ENCODE measurements at regions not wholly inside any gene's neighbourhood (a gene's known extent, or its start where the extent isn't known, plus 50 kb on each side); places are given as distances from the start of the nearest gene placed in this dataset.

- DNase-seq, result no peak
Measured at GRCh38 chr2:75381032-75381431, 179.7 kb downstream of the EVA1A start.

- peak; percentile 56 for DNase-seq
Measured at GRCh38 chr2:75379476-75380210, 180.3 kb upstream of the TACR1 start.

- no peak for DNase-seq
Measured at GRCh38 chr2:75375646-75376582, 176.6 kb upstream of the TACR1 start.

GRCh38 chr2:75374414-75374957 is 175.2 kb upstream of the TACR1 start:
- peak; percentile 84 for DNase-seq

- DNase-seq, result no peak
Measured at GRCh38 chr2:75367401-75367800, 168.1 kb upstream of the TACR1 start.

- peak; percentile 90 for DNase-seq
Measured at GRCh38 chr2:75361486-75361885, 162.2 kb upstream of the TACR1 start.

- no peak for DNase-seq
Measured at GRCh38 chr2:75360945-75361344, 161.6 kb upstream of the TACR1 start.

GRCh38 chr2:75356865-75357264 is 157.5 kb upstream of the TACR1 start:
- peak; percentile 42 for DNase-seq

- peak; percentile 7 for DNase-seq
Measured at GRCh38 chr2:75353131-75353530, 153.8 kb upstream of the TACR1 start.

- DNase-seq, result no peak
Measured at GRCh38 chr2:75348307-75348706, 149.0 kb upstream of the TACR1 start.

- DNase-seq, result no peak
Measured at GRCh38 chr2:75344146-75344545, 144.8 kb upstream of the TACR1 start.

- DNase-seq, result no peak
Measured at GRCh38 chr2:75342504-75343175, 143.3 kb upstream of the TACR1 start.

GRCh38 chr2:75340560-75340959 is 141.2 kb upstream of the TACR1 start:
- DNase-seq, result no peak

- no peak for DNase-seq
Measured at GRCh38 chr2:75338461-75338860, 139.1 kb upstream of the TACR1 start.

- no peak for DNase-seq
Measured at GRCh38 chr2:75337619-75338018, 138.3 kb upstream of the TACR1 start.

GRCh38 chr2:75337016-75337415 is 137.7 kb upstream of the TACR1 start:
- no peak for DNase-seq

GRCh38 chr2:75336451-75336850 is 137.1 kb upstream of the TACR1 start:
- DNase-seq, result no peak

GRCh38 chr2:75334076-75334475 is 134.8 kb upstream of the TACR1 start:
- no peak for DNase-seq

- DNase-seq, result no peak
Measured at GRCh38 chr2:75333646-75334045, 134.3 kb upstream of the TACR1 start.

- no peak for DNase-seq
Measured at GRCh38 chr2:75328156-75328555, 128.8 kb upstream of the TACR1 start.

- DNase-seq, result no peak
Measured at GRCh38 chr2:75327334-75327733, 128.0 kb upstream of the TACR1 start.

GRCh38 chr2:75326645-75327044 is 127.3 kb upstream of the TACR1 start:
- DNase-seq, result no peak

GRCh38 chr2:75325594-75325993 is 126.3 kb upstream of the TACR1 start:
- no peak for DNase-seq
